22Rv1 (cell line): ENCODE measurements at regions not wholly inside any gene's neighbourhood (a gene's known extent, or its start where the extent isn't known, plus 50 kb on each side); places are given as distances from the start of the nearest gene placed in this dataset.

Experiments
- CTCF ChIP-seq: fragments of 450-650 bp; IDR thresholded peaks from 2 replicates; pipeline ENCODE4 v1.5.1; 2017; ENCODE audit warnings: mild to moderate bottlenecking
- ZFX ChIP-seq: fragments of 450-650 bp; IDR thresholded peaks from 2 replicates; pipeline ENCODE4 v1.6.1; 2017; ENCODE audit warnings: antibody characterized with exemption, borderline replicate concordance

GRCh38 chr7:28311670-28312069 lies 100.6 kb upstream of the CREB5 start:
- TF ChIP-seq CTCF (no peak), ZFX (no peak)
